ENCODE measurements at regions not wholly inside any gene's neighbourhood (a gene's known extent, or its start where the extent isn't known, plus 50 kb on each side); places are given as distances from the start of the nearest gene placed in this dataset.
A peak's percentile ranks its signal among the peaks of the same experiment; 100 is the strongest.

DNA sequence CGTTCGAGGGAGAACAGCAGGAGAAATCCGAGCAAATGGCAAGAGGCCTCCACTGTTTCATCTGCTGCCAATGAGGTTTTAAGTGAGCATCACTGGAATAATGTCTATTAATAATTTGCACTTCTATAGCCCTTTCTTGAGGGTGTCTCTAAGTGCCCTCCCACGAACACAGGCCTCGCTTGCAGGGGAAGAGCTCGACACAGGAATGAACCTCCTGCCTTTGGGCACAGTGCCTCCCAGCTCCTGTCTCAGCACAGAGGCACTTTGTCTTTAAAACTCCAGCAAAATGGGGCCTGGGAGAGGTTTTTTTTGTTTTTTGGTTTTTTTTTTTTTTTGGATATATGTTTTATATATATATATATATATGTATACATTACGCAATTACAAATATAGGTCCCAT, 56.6 kb downstream of the OLIG1 start:
- peak overlapping the region; percentile 69; the same call in 2 of the 3 replicates for H3K4me2 ChIP-seq
- TF ChIP-seq ZNF302 (CRISPR knock-in tag; IDR thresholded peaks at IDR 0.05) (no peak), FOSL2 (IDR thresholded peaks at IDR 0.05) (no peak), FOSL2 (CRISPR knock-in tag; IDR thresholded peaks at IDR 0.05) (no peak)
- TF ChIP-seq, protein P1, sequence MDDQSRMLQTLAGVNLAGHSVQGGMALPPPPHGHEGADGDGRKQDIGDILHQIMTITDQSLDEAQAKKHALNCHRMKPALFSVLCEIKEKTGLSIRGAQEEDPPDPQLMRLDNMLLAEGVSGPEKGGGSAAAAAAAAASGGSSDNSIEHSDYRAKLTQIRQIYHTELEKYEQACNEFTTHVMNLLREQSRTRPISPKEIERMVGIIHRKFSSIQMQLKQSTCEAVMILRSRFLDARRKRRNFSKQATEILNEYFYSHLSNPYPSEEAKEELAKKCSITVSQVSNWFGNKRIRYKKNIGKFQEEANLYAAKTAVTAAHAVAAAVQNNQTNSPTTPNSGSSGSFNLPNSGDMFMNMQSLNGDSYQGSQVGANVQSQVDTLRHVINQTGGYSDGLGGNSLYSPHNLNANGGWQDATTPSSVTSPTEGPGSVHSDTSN (IDR thresholded peaks at IDR 0.05), result no peak
- DNase-seq (ENCODE audit: low read depth in 1 of 2, low spot score in 1 of 2) (no peak), FAIRE-seq (no peak), ATAC-seq (no peak)
- WGBS (ENCODE audit: missing lambda C conversion rate), result 84% methylated on average over 7 of the region's 7 CpGs
- no peaks in the 10 kb centered on the region for H3K9me3 ChIP-seq
- ChIA-PET CTCF (interaction anchor here (0.6 to 5.0 kb wide), 28 partner anchors 9 to 477 kb away, joined by 3 to 56 read pairs (median 5); no protein-coding TSS in a partner anchor), POLR2A (interaction anchor here (0.6 kb wide), 1 partner anchor 132 kb away, joined by 3 read pairs; no protein-coding TSS in a partner anchor)
- no peak overlapping the region for H3K27ac ChIP-seq
- no peak overlapping the region for H3K4me3 ChIP-seq
- peaks cover 10% of the 10 kb centered on the region; the same call in 2 of the 3 replicates for H3K4me1 ChIP-seq

DNA sequence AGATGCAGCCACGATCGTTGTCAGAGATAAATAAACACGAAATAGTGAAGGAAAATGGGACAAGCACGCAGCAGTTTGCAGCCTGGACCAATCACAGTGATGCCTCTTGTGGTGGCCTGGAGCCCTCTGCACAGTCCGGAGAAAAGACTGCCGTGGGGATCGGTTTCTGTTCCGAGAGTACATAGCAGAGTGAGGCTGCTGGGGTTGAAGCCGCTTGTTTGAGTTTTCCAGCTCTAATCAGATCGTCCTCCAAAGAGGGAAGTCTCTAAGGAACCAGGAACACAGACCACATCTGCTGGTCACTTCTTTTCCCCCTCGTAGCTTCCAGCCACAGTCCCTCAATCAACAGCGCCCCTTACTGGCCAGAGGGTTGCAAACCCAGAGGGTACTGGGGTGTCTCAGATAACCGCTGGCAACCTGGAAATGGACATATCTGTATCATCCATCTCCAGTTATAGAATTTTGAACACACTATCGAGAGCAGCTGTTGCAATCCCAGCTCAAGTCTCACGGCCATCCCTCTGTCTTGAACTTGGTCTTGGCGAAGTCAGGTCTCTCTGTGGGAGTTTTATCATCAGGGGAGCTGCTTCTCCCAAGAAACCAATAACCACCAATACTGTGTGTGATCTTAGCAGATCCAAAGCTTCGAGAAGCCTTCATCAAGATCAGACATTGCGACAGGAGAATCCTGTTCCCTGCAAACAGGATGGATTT, 57.4 kb downstream of the OLIG1 start:
- 4% methylated on average over 16 of the region's 18 CpGs for WGBS (ENCODE audit: missing lambda C conversion rate)
- Histone ChIP-seq H3K9me3 (no peaks in the 10 kb centered on the region), H3K4me3 (peak overlapping the region; percentile 41), H3K27ac (no peak overlapping the region), H3K4me1 (peaks cover 10% of the 10 kb centered on the region; the same call in 2 of the 3 replicates), H3K4me2 (peak overlapping the region; percentile 69)
- no peak for FAIRE-seq
- peak; percentile 46 to 59 for DNase-seq (ENCODE audit: low read depth in 1 of 2, low spot score in 1 of 2)
- CTCF ChIA-PET, result interaction anchor here (0.5 to 5.0 kb wide), 57 partner anchors 9 to 477 kb away, joined by 3 to 56 read pairs (median 4); no protein-coding TSS in a partner anchor
- TF ChIP-seq, protein P1 (IDR thresholded peaks at IDR 0.05), result no peak
- TF ChIP-seq SMC3 (IDR thresholded peaks at IDR 0.05) (peak; percentile 72), RAD21 (conservative IDR thresholded peaks at IDR 0.05 in 1 of 2, IDR thresholded peaks at IDR 0.05 in 1 of 2) (peak; percentile 83 to 84)
- TF ChIP-seq, protein P2, sequence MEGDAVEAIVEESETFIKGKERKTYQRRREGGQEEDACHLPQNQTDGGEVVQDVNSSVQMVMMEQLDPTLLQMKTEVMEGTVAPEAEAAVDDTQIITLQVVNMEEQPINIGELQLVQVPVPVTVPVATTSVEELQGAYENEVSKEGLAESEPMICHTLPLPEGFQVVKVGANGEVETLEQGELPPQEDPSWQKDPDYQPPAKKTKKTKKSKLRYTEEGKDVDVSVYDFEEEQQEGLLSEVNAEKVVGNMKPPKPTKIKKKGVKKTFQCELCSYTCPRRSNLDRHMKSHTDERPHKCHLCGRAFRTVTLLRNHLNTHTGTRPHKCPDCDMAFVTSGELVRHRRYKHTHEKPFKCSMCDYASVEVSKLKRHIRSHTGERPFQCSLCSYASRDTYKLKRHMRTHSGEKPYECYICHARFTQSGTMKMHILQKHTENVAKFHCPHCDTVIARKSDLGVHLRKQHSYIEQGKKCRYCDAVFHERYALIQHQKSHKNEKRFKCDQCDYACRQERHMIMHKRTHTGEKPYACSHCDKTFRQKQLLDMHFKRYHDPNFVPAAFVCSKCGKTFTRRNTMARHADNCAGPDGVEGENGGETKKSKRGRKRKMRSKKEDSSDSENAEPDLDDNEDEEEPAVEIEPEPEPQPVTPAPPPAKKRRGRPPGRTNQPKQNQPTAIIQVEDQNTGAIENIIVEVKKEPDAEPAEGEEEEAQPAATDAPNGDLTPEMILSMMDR (IDR thresholded peaks at IDR 0.05), result peak; percentile 78
- ATAC-seq, result peak; percentile 93 to 97
- POLR2A ChIA-PET, result interaction anchor here (0.6 kb wide), 1 partner anchor 133 kb away, joined by 3 read pairs; no protein-coding TSS in a partner anchor

DNA sequence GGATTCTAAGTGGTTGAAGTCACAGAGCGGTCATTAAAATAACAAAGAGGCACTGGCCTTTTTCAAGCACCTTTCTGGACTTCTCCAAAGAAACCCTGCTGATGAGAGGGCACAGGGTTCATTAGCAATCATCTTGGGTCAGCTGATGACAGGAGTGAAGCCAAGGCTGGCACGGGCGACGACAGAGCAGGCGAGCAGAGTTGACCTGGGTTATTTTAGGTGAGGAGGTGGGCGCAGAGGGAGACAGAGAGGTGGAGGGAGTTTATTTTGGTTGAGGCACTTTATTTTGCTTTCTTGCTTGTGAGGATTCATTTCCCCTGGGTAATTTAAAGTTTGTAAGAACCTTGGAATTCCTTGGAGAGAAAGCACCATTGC, 57.9 kb downstream of the OLIG1 start:
- ChIA-PET CTCF (interaction anchor here (0.6 to 5.0 kb wide), 47 partner anchors 8 to 478 kb away, joined by 3 to 56 read pairs (median 5); no protein-coding TSS in a partner anchor), POLR2A (no interaction called here)
- Histone ChIP-seq H3K9me3 (no peaks in the 10 kb centered on the region), H3K4me1 (peaks cover 10% of the 10 kb centered on the region; the same call in 2 of the 3 replicates), H3K4me3 (no peak overlapping the region), H3K27ac (no peak overlapping the region), H3K4me2 (no peak overlapping the region)
- ATAC-seq (no peak), DNase-seq (ENCODE audit: low read depth in 1 of 2, low spot score in 1 of 2) (no peak), FAIRE-seq (no peak)
- no peak for TF ChIP-seq HOXB13 (CRISPR knock-in tag; IDR thresholded peaks at IDR 0.05; ENCODE audit: low read depth)
- TF ChIP-seq, protein P3, sequence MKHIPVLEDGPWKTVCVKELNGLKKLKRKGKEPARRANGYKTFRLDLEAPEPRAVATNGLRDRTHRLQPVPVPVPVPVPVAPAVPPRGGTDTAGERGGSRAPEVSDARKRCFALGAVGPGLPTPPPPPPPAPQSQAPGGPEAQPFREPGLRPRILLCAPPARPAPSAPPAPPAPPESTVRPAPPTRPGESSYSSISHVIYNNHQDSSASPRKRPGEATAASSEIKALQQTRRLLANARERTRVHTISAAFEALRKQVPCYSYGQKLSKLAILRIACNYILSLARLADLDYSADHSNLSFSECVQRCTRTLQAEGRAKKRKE (CRISPR knock-in tag; IDR thresholded peaks at IDR 0.05; ENCODE audit: low read depth), result no peak
- TF ChIP-seq ZC3H11A (IDR thresholded peaks at IDR 0.05), result no peak
- TF ChIP-seq EP300 (IDR thresholded peaks at IDR 0.05), result no peak
- no peak for TF ChIP-seq FOSL2 (IDR thresholded peaks at IDR 0.05)
- no peak for TF ChIP-seq FOSL2 (CRISPR knock-in tag; IDR thresholded peaks at IDR 0.05)
- TF ChIP-seq RARB (CRISPR knock-in tag; IDR thresholded peaks at IDR 0.05), result no peak
- TF ChIP-seq POLR2AphosphoS2 (conservative IDR thresholded peaks at IDR 0.05; ENCODE audit: low read length), result no peak
- TF ChIP-seq CBX8 (IDR thresholded peaks at IDR 0.05), result no peak
- no peak for TF ChIP-seq POLR2A (IDR thresholded peaks at IDR 0.05; ENCODE audit: low read length)
- no peak for TF ChIP-seq ZNF302 (CRISPR knock-in tag; IDR thresholded peaks at IDR 0.05)
- no peak for TF ChIP-seq HEYL (CRISPR knock-in tag; IDR thresholded peaks at IDR 0.05)
- TF ChIP-seq ESRRA (IDR thresholded peaks at IDR 0.05; ENCODE audit: borderline replicate concordance, low read length), result no peak
- TF ChIP-seq, protein P4, sequence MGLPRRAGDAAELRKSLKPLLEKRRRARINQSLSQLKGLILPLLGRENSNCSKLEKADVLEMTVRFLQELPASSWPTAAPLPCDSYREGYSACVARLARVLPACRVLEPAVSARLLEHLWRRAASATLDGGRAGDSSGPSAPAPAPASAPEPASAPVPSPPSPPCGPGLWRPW (IDR thresholded peaks at IDR 0.05), result no peak
- TF ChIP-seq MYC (IDR thresholded peaks at IDR 0.05; ENCODE audit: borderline replicate concordance, low read length), result no peak
- TF ChIP-seq, protein P5, sequence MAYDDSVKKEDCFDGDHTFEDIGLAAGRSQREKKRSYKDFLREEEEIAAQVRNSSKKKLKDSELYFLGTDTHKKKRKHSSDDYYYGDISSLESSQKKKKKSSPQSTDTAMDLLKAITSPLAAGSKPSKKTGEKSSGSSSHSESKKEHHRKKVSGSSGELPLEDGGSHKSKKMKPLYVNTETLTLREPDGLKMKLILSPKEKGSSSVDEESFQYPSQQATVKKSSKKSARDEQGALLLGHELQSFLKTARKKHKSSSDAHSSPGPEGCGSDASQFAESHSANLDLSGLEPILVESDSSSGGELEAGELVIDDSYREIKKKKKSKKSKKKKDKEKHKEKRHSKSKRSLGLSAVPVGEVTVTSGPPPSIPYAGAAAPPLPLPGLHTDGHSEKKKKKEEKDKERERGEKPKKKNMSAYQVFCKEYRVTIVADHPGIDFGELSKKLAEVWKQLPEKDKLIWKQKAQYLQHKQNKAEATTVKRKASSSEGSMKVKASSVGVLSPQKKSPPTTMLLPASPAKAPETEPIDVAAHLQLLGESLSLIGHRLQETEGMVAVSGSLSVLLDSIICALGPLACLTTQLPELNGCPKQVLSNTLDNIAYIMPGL (CRISPR knock-in tag; IDR thresholded peaks at IDR 0.05; ENCODE audit: borderline replicate concordance), result no peak
- TF ChIP-seq HOXB5 (CRISPR knock-in tag; IDR thresholded peaks at IDR 0.05), result no peak
- no peak for TF ChIP-seq FOSB (CRISPR knock-in tag; IDR thresholded peaks at IDR 0.05)
- TF ChIP-seq, protein P6, sequence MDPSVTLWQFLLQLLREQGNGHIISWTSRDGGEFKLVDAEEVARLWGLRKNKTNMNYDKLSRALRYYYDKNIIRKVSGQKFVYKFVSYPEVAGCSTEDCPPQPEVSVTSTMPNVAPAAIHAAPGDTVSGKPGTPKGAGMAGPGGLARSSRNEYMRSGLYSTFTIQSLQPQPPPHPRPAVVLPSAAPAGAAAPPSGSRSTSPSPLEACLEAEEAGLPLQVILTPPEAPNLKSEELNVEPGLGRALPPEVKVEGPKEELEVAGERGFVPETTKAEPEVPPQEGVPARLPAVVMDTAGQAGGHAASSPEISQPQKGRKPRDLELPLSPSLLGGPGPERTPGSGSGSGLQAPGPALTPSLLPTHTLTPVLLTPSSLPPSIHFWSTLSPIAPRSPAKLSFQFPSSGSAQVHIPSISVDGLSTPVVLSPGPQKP (IDR thresholded peaks at IDR 0.05; ENCODE audit: low read depth, low read length), result no peak
- no peak for TF ChIP-seq TP53 (CRISPR knock-in tag; IDR thresholded peaks at IDR 0.05)
- 25% methylated on average over 6 of the region's 6 CpGs for WGBS (ENCODE audit: missing lambda C conversion rate)
